Mesendoderm (in vitro differentiated cells): ENCODE measurements at regions not wholly inside any gene's neighbourhood (a gene's known extent, or its start where the extent isn't known, plus 50 kb on each side); places are given as distances from the start of the nearest gene placed in this dataset.
"Not testable (repeated sequence)": the region's sequence is repeated elsewhere in the genome, so short reads cannot be mapped to it uniquely, and the experiment has no call there.

ENCODE experiments used
- DNase-seq: peaks from one replicate; pipeline ENCODE4 v3.0.0; 2013
- H2AK5ac ChIP-seq: 2 replicates; pipeline ENCODE4 v1.6.1; 2013; ENCODE audit warnings: low read length, inconsistent platforms
- H2BK120ac ChIP-seq: 2 replicates; pipeline ENCODE4 v1.6.1; 2013; ENCODE audit warnings: low read depth, mild to moderate bottlenecking, low read length, moderate library complexity, mixed read lengths
- H2BK15ac ChIP-seq: replicated peaks from 2 replicates; pipeline ENCODE4 v1.6.1; 2013; ENCODE audit warnings: low read depth, mild to moderate bottlenecking, moderate library complexity
- H2BK5ac ChIP-seq: 2 replicates; pipeline ENCODE4 v1.6.1; 2013; ENCODE audit warnings: low read length, inconsistent platforms
- H3K18ac ChIP-seq: 2 replicates; pipeline ENCODE4 v1.6.1; 2013; ENCODE audit warnings: mild to moderate bottlenecking, low read length, mixed read lengths
- H3K23ac ChIP-seq: one replicate; pipeline ENCODE4 v1.6.1; 2013; ENCODE audit warnings: low read length
- H3K27ac ChIP-seq: 2 replicates; pipeline ENCODE4 v1.5.1; 2013; ENCODE audit warnings: low read depth, mild to moderate bottlenecking, inconsistent platforms, low read length, moderate library complexity
- H3K27me3 ChIP-seq: 2 replicates; pipeline ENCODE4 v1.6.1; 2013; ENCODE audit warnings: low read length, control low read depth, mild to moderate bottlenecking, inconsistent platforms; ENCODE audit not compliant: insufficient read depth, poor library complexity
- H3K36me3 ChIP-seq: 2 replicates; pipeline ENCODE4 v1.6.1; 2013; ENCODE audit warnings: low read length, inconsistent platforms; ENCODE audit not compliant: control insufficient read depth, insufficient read depth
- H3K4ac ChIP-seq: one replicate; pipeline ENCODE4 v1.6.1; 2013; ENCODE audit warnings: low read depth, mild to moderate bottlenecking, low read length, moderate library complexity
- H3K4me1 ChIP-seq: 2 replicates; pipeline ENCODE4 v1.6.1; 2013; ENCODE audit warnings: low read depth, low read length, inconsistent platforms; ENCODE audit not compliant: control insufficient read depth
- H3K4me2 ChIP-seq: 2 replicates; pipeline ENCODE4 v1.6.1; 2013; ENCODE audit warnings: low read length
- H3K4me3 ChIP-seq: 2 replicates; pipeline ENCODE4 v1.5.1; 2013; ENCODE audit warnings: mild to moderate bottlenecking, low read length
- H3K56ac ChIP-seq: one replicate; pipeline ENCODE4 v1.6.1; 2013; ENCODE audit warnings: low read length
- H3K79me1 ChIP-seq: 2 replicates; pipeline ENCODE4 v1.6.1; 2013; ENCODE audit warnings: low read length, inconsistent platforms
- H3K79me2 ChIP-seq: 2 replicates; pipeline ENCODE4 v1.6.1; 2013; ENCODE audit warnings: mild to moderate bottlenecking, low read length; ENCODE audit not compliant: control insufficient read depth, insufficient read depth
- H3K9ac ChIP-seq: 2 replicates; pipeline ENCODE4 v1.6.1; 2013; ENCODE audit warnings: low read length, inconsistent platforms
- H4K5ac ChIP-seq: one replicate; pipeline ENCODE4 v1.6.1; 2013; ENCODE audit warnings: low read length
- H4K8ac ChIP-seq: one replicate; pipeline ENCODE4 v1.6.1; 2013; ENCODE audit warnings: low read depth, mild to moderate bottlenecking, control low read depth, low read length, moderate library complexity
- WGBS: extraction: QIAGEN DNeasy Blood & Tissue Kit; methylation state at CpG from one replicate; pipeline ENCODE4 v1.1.7; 2013; ENCODE audit warnings: low lambda C conversion rate, missing lambda C conversion rate; ENCODE audit not compliant: insufficient coverage; ENCODE audit errors: extremely low coverage; 5-methylcytosine and 5-hydroxymethylcytosine counted together

DNA sequence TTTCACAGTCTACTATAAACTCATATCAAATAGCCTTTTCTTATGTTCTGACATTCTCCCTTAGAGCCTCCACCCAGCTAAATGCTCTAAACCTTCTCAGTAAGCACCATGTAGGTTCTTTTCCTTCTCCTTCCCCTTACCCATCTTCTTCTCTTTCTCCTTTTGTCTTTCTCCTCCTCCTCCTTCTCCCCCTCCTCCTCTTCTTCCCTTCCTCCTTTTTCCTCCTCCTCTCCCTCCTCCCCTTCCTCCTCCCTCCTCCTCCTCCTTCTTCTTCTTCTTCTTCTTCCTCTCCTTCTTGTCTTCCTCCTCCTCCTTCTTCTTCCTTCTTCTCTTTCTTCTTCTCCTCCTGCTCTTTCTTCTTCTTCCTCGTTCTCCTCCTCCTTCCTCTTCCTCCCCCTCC, 85.2 kb upstream of the KCNAB1 start:
- Histone ChIP-seq H4K8ac (no peak overlapping the region), H3K4me3 (no peak overlapping the region), H4K5ac (no peak overlapping the region), H3K4ac (no peak overlapping the region), H2BK120ac (no peak overlapping the region), H3K4me2 (no peak overlapping the region), H2BK5ac (no peak overlapping the region), H3K27ac (no peak overlapping the region), H3K27me3 (no peaks in the 10 kb centered on the region), H2AK5ac (no peak overlapping the region), H3K36me3 (no peaks in the 10 kb centered on the region), H3K79me2 (no peaks in the 10 kb centered on the region), H3K9ac (no peak overlapping the region), H3K56ac (no peak overlapping the region), H3K79me1 (no peaks in the 10 kb centered on the region), H3K18ac (no peak overlapping the region), H2BK15ac (no peak overlapping the region), H3K4me1 (no peaks in the 10 kb centered on the region), H3K23ac (no peak overlapping the region)
- no peak for DNase-seq
- WGBS: no CpG with 5 or more reads among the region's 1 CpG

DNA sequence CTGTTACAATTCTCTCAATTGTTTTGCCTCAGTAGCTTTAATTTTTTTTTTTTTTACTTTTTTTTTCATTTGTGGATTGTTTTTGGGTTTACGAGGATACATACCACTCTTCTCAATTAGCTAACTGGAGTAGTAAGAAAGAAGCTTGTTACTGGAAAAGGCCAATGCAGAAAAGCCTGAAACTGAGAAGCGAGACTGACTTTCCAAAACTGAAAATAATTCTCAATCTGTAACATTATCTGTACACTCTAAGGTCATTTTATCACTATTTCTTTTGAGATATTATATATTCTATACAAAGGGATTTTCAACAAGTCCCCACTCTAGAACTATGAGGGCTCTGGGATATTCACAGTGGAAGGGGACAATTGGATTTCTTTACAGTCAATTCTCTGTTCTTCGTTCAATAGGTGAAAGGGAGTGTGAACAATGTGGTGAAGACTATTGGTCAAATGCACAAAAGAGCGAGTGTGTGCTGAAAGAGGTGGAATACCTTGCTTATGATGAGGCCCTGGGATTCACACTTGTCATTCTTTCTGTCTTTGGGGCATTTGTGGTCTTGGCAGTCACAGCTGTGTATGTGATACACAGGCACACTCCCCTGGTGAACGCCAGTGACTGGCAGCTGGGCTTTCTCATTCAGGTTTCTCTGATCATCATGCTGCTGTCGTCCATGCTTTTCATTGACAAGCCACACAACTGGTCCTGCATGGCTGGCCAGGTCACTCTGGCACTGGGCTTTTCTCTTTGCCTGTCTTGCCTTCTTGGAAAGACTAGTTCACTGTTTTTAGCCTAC, 83.9 kb upstream of the KCNAB1 start:
- Histone ChIP-seq H3K4me3 (no peak overlapping the region), H3K23ac (no peak overlapping the region), H2BK5ac (no peak overlapping the region), H2BK15ac (no peak overlapping the region), H3K27ac (no peak overlapping the region), H2BK120ac (no peak overlapping the region), H4K5ac (no peak overlapping the region), H3K9ac (no peak overlapping the region), H3K4me2 (no peak overlapping the region), H3K79me2 (no peaks in the 10 kb centered on the region), H3K79me1 (no peaks in the 10 kb centered on the region), H3K36me3 (no peaks in the 10 kb centered on the region), H3K27me3 (no peaks in the 10 kb centered on the region), H3K56ac (no peak overlapping the region), H3K4ac (no peak overlapping the region), H2AK5ac (no peak overlapping the region), H3K18ac (no peak overlapping the region), H3K4me1 (no peaks in the 10 kb centered on the region), H4K8ac (no peak overlapping the region)
- no CpG with 5 or more reads among the region's 6 CpGs for WGBS
- DNase-seq: no peak

DNA sequence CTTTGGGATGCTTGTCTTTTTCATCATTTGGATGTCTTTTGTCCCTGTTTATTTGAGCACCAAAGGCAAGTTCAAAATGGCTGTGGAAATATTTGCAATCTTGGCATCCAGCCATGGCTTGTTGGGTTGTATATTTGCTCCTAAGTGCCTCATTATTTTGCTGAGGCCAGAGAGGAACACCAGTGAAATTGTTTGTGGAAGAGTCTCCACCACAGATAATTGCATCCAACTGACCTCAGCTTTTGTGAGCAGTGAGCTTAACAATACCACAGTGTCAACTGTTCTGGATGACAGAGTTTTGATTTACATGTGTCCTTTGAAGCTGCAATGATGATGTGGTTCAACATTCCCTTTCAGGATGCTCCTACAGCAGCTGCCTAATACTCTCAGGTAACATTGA, 83.0 kb upstream of the KCNAB1 start:
- H3K4ac ChIP-seq: no peak overlapping the region
- H4K8ac ChIP-seq: no peak overlapping the region
- H2AK5ac ChIP-seq: no peak overlapping the region
- no peaks in the 10 kb centered on the region for H3K36me3 ChIP-seq
- no peak overlapping the region for H2BK120ac ChIP-seq
- no peak overlapping the region for H2BK5ac ChIP-seq
- no peaks in the 10 kb centered on the region for H3K79me2 ChIP-seq
- H2BK15ac ChIP-seq: no peak overlapping the region
- no peak overlapping the region for H3K4me2 ChIP-seq
- no peak overlapping the region for H3K27ac ChIP-seq
- no peak overlapping the region for H3K9ac ChIP-seq
- no peaks in the 10 kb centered on the region for H3K79me1 ChIP-seq
- H3K23ac ChIP-seq: no peak overlapping the region
- H3K56ac ChIP-seq: no peak overlapping the region
- no peaks in the 10 kb centered on the region for H3K27me3 ChIP-seq
- no peak overlapping the region for H3K4me3 ChIP-seq
- no peak for DNase-seq
- H4K5ac ChIP-seq: no peak overlapping the region
- no peak overlapping the region for H3K18ac ChIP-seq
- no peaks in the 10 kb centered on the region for H3K4me1 ChIP-seq

DNA sequence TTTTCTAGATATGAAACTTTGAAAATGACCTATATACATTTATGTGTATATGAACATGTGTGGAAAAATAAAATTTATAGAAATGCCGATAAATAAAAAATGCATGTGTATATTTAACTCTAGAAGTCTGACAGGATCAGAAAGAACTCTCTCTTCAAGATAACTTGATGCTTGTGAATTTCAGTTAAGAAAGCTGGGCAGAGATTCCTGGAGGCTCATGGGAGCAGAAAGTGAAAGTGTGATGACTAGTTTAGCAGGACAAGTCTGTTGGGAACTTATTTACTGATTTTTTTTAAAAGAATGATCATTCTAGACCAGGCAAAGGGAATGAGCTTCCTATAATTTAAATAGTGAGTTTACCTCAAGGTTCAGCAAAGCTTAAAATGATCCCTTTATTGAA, 81.5 kb upstream of the KCNAB1 start:
- no peaks in the 10 kb centered on the region for H3K79me2 ChIP-seq
- H3K36me3 ChIP-seq: no peaks in the 10 kb centered on the region
- H3K18ac ChIP-seq: no peak overlapping the region
- WGBS: no CpG with 5 or more reads among the region's 1 CpG
- no peak overlapping the region for H2BK15ac ChIP-seq
- no peak overlapping the region for H3K4me3 ChIP-seq
- no peak overlapping the region for H3K4ac ChIP-seq
- no peak overlapping the region for H4K5ac ChIP-seq
- H3K4me2 ChIP-seq: no peak overlapping the region
- no peaks in the 10 kb centered on the region for H3K4me1 ChIP-seq
- H3K27me3 ChIP-seq: no peaks in the 10 kb centered on the region
- H3K27ac ChIP-seq: no peak overlapping the region
- no peaks in the 10 kb centered on the region for H3K79me1 ChIP-seq
- no peak overlapping the region for H2BK5ac ChIP-seq
- no peak overlapping the region for H2BK120ac ChIP-seq
- no peak for DNase-seq
- no peak overlapping the region for H2AK5ac ChIP-seq
- H4K8ac ChIP-seq: no peak overlapping the region
- H3K56ac ChIP-seq: no peak overlapping the region
- H3K9ac ChIP-seq: no peak overlapping the region
- H3K23ac ChIP-seq: no peak overlapping the region

DNA sequence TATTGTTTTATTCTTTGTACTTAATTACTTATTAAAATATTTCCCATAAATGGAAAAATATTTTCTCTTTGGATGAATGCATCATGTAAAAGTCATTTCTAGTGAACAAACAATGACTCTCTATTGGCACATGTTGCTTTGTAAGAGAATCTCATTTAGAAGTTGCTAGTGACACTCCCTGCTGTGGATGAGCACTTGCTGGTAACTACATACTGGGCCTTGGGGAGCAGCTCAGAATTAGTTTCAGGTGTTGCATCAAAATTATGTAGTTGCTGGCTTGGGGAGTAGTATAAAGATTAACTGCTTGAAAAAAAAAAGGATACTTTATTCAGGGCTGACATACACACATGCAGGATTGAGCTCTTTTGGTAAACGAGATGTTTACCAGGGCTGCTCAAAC, 80.3 kb upstream of the KCNAB1 start:
- Histone ChIP-seq H3K4me3 (no peak overlapping the region), H3K36me3 (no peaks in the 10 kb centered on the region), H3K4me1 (no peaks in the 10 kb centered on the region), H4K5ac (no peak overlapping the region), H3K27me3 (no peaks in the 10 kb centered on the region), H3K4me2 (no peak overlapping the region), H2BK5ac (no peak overlapping the region), H4K8ac (no peak overlapping the region), H3K4ac (no peak overlapping the region), H3K18ac (no peak overlapping the region), H3K56ac (no peak overlapping the region), H3K79me1 (no peaks in the 10 kb centered on the region), H2BK15ac (no peak overlapping the region), H3K79me2 (no peaks in the 10 kb centered on the region), H3K27ac (no peak overlapping the region), H3K9ac (no peak overlapping the region), H3K23ac (no peak overlapping the region), H2AK5ac (no peak overlapping the region), H2BK120ac (no peak overlapping the region)
- WGBS: no CpG with 5 or more reads among the region's 1 CpG
- no peak for DNase-seq

DNA sequence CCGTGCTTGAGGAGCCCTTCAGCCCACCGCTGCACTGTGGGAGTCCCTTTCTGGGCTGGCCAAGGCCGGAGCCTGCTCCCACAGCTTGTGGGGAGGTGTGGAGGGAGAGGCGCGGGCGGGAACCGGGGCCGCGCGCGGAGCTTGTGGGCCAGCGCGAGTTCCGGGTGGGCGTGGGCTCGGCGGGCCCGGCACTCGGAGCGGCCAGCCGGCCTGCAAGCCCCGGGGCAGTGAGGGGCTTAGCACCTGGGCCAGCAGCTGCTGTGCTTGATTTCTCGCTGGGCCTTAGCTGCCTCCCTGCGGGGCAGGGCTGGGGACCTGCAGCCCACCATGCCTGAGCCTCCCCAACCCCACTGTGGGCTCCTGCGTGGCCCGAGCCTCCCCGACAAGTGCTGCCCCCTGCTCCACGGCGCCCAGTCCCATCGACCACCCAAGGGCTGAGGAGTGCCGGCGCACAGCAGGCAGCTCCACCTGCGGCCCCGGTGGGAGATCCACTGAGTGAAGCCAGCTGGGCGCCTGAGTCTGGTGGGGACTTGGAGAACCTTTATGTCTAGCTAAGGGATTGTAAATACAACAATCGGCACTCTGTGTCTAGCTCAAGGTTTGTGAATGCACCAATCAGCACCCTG, 79.0 kb upstream of the KCNAB1 start:
- H3K9ac ChIP-seq, H2BK15ac ChIP-seq, H3K79me2 ChIP-seq, H3K27ac ChIP-seq, H3K23ac ChIP-seq, H3K56ac ChIP-seq, H2BK5ac ChIP-seq, H3K4me1 ChIP-seq, H3K4ac ChIP-seq, H3K4me2 ChIP-seq, H4K5ac ChIP-seq, H4K8ac ChIP-seq, H3K79me1 ChIP-seq, H2AK5ac ChIP-seq, DNase-seq, H3K36me3 ChIP-seq, H3K18ac ChIP-seq, H2BK120ac ChIP-seq, H3K27me3 ChIP-seq, H3K4me3 ChIP-seq: not testable (repeated sequence)
- WGBS: no CpG with 5 or more reads among the region's 36 CpGs
